HCT116 (cell line): ENCODE measurements at regions not wholly inside any gene's neighbourhood (a gene's known extent, or its start where the extent isn't known, plus 50 kb on each side); places are given as distances from the start of the nearest gene placed in this dataset.

Experiments used
- ATAC-seq: fragments of 200-7000 bp; cut with Tn5 transposase; 2 replicates; pipeline ENCODE4 v1.9.1; 2020; ENCODE audit warnings: mild to moderate bottlenecking, moderate library complexity
- BruUV-seq: library from RNA; stranded (reverse); fragments of 400-500 nt; replicated peaks from 2 replicates; lab custom pipeline; 2021; lab: Mats Ljungman, UMichigan
- CTCF ChIA-PET: fragments of 300-600 bp; sonication (Branson Sonifier 250); formaldehyde crosslinking; loops from one replicate; lab custom pipeline; 2021; ENCODE audit warnings: antibody characterized with exemption; lab: Charles Lee
- POLR2A ChIA-PET: fragments of 300-600, 350-600 bp; sonication (Branson Sonifier 250); formaldehyde crosslinking; loops from one replicate; lab custom pipeline; 2021; ENCODE audit warnings: antibody characterized with exemption; lab: Charles Lee
- RAD21 ChIA-PET, 2 experiments: fragments of 300-600 bp; sonication (Branson Sonifier 250); formaldehyde crosslinking; loops; one replicate each; lab custom pipeline; 2023; ENCODE audit warnings: low total read pairs in 2 of 2; ENCODE audit not compliant: uncharacterized antibody in 2 of 2, unreplicated experiment in 2 of 2, low non-redundant PET in 1 of 2; lab: Charles Lee
- DNase-seq: peaks from one replicate; pipeline ENCODE4 v3.0.0-alpha.2; 2010; ENCODE audit warnings: low read depth, low spot score
- H2AFZ ChIP-seq: fragments of 200-600 bp; shearing (Covaris generic), sonication (generic); 2 replicates; pipeline ENCODE4 v1.6.1; 2017; ENCODE audit warnings: low read depth, mixed run types, mixed read lengths, antibody characterized with exemption, low read length; ENCODE audit not compliant: poor library complexity, severe bottlenecking
- H3K27ac ChIP-seq: 2 replicates; pipeline ENCODE4 v1.5.1; 2012; ENCODE audit warnings: low read depth, low read length
- H3K27me3 ChIP-seq: fragments of 200-600 bp; sonication (generic); 2 replicates; pipeline ENCODE4 v1.6.1; 2016; ENCODE audit warnings: mixed run types, low read length, mixed read lengths; ENCODE audit not compliant: insufficient read depth
- H3K36me3 ChIP-seq, 2 experiments: fragments of 200-500 bp in 1 of 2; fragments of 200-600 bp in 1 of 2; sonication (Bioruptor generic) in 1 of 2; sonication (generic) in 1 of 2; 2 replicates each; pipeline versions ENCODE4 v1.5.1 to v1.6.1; 2014 to 2016; ENCODE audit warnings: low read length in 2 of 2, inconsistent platforms in 1 of 2, mixed read lengths in 1 of 2, mixed run types in 1 of 2; ENCODE audit not compliant: insufficient read depth in 2 of 2, control insufficient read depth in 1 of 2
- H3K4me1 ChIP-seq, 2 experiments: fragments of 200-600 bp in 1 of 2; sonication (generic) in 1 of 2; 2 replicates each; pipeline versions ENCODE4 v1.5.1 to v1.6.1; 2012 to 2017; ENCODE audit warnings: low read length in 2 of 2, inconsistent platforms in 1 of 2, mild to moderate bottlenecking in 1 of 2, mixed read lengths in 1 of 2, mixed run types in 1 of 2, moderate library complexity in 1 of 2; ENCODE audit not compliant: insufficient read depth in 2 of 2, control insufficient read depth in 1 of 2
- H3K4me2 ChIP-seq: fragments of 200-600 bp; sonication (generic); 2 replicates; pipeline ENCODE4 v1.6.1; 2017; ENCODE audit warnings: mixed run types, low read length, mixed read lengths
- H3K4me3 ChIP-seq, 2 experiments: fragments of 200-600 bp in 1 of 2; sonication (generic) in 1 of 2; replicated peaks in 1 of 2; 2 replicates each; pipeline ENCODE4 v1.5.1; 2011 to 2016; ENCODE audit warnings: low read length in 2 of 2, control low read depth in 1 of 2, low read depth in 1 of 2, mild to moderate bottlenecking in 1 of 2, mixed read lengths in 1 of 2, mixed run types in 1 of 2
- H3K79me2 ChIP-seq: fragments of 200-600 bp; sonication (generic); 2 replicates; pipeline ENCODE4 v1.6.1; 2017; ENCODE audit warnings: mild to moderate bottlenecking, mixed run types, low read length, moderate library complexity, mixed read lengths; ENCODE audit not compliant: insufficient read depth
- H3K9ac ChIP-seq: fragments of 200-600 bp; sonication (generic); 2 replicates; pipeline ENCODE4 v1.6.1; 2016; ENCODE audit warnings: low read length, mixed read lengths
- H3K9me2 ChIP-seq: fragments of 200-600 bp; sonication (generic), shearing (Covaris generic); 2 replicates; pipeline ENCODE4 v1.6.1; 2017; ENCODE audit warnings: mixed run types, mild to moderate bottlenecking, moderate library complexity; ENCODE audit not compliant: insufficient read depth
- H3K9me3 ChIP-seq, 2 experiments: fragments of 200-500 bp in 1 of 2; fragments of 200-600 bp in 1 of 2; sonication (Bioruptor generic) in 1 of 2; sonication (generic) in 1 of 2; 2 replicates each; pipeline ENCODE4 v1.6.1; 2014 to 2017; ENCODE audit warnings: low read length in 2 of 2, mixed read lengths in 2 of 2, inconsistent platforms in 1 of 2, low read depth in 1 of 2, mild to moderate bottlenecking in 1 of 2, mixed run types in 1 of 2, moderate library complexity in 1 of 2; ENCODE audit not compliant: control insufficient read depth in 1 of 2, insufficient read depth in 1 of 2
- H4K20me1 ChIP-seq: fragments of 200-600 bp; sonication (generic), shearing (Covaris generic); 2 replicates; pipeline ENCODE4 v1.6.1; 2017; ENCODE audit warnings: mixed run types, mild to moderate bottlenecking, moderate library complexity; ENCODE audit not compliant: insufficient read depth
- EGR1 ChIP-seq: IDR thresholded peaks from 2 replicates; pipeline ENCODE4 v1.6.1; 2012; ENCODE audit warnings: low read depth
- ELF1 ChIP-seq: IDR thresholded peaks from 2 replicates; pipeline ENCODE4 v1.6.1; 2012; ENCODE audit warnings: low read depth, borderline replicate concordance
- EZH2 ChIP-seq: fragments of 200-600 bp; sonication (generic); IDR thresholded peaks from 2 replicates; pipeline ENCODE4 v1.6.1; 2017; ENCODE audit warnings: antibody characterized with exemption, mixed run types
- EZH2phosphoT487 ChIP-seq: fragments of 200-600 bp; IDR thresholded peaks from 2 replicates; pipeline ENCODE4 v1.6.1; 2018; ENCODE audit warnings: antibody characterized with exemption, borderline replicate concordance
- POLR2A ChIP-seq: IDR thresholded peaks from 2 replicates; pipeline ENCODE4 v1.7.0; 2011; ENCODE audit warnings: borderline replicate concordance; ENCODE audit not compliant: insufficient read depth, insufficient read length; ENCODE audit errors: extremely low read depth
- RAD21 ChIP-seq: IDR thresholded peaks from 2 replicates; pipeline ENCODE4 v1.6.1; 2012; ENCODE audit warnings: low read depth, mild to moderate bottlenecking
- SRF ChIP-seq: IDR thresholded peaks from 2 replicates; pipeline ENCODE4 v1.6.1; 2012; ENCODE audit warnings: low read depth
- TCF7L2 ChIP-seq: IDR thresholded peaks from 2 replicates; pipeline ENCODE4 v1.7.0; 2011; ENCODE audit warnings: borderline replicate concordance, inconsistent platforms; ENCODE audit not compliant: insufficient read depth, insufficient read length; ENCODE audit errors: extremely low read depth
- YY1 ChIP-seq: IDR thresholded peaks from 2 replicates; pipeline ENCODE4 v1.6.1; 2011; ENCODE audit warnings: low read length, low read depth, moderate library complexity, mild to moderate bottlenecking; ENCODE audit not compliant: insufficient replicate concordance; ENCODE audit errors: extremely low read depth
- ZNF274 ChIP-seq: fragments of 200-500 bp; sonication (Bioruptor generic); IDR thresholded peaks from 2 replicates; pipeline ENCODE4 v1.6.1; 2014; ENCODE audit warnings: mild to moderate bottlenecking, low read depth, low read length, inconsistent platforms
- intact Hi-C: fragments of 100-400 bp; cut with micrococcal nuclease; formaldehyde crosslinking; loops from 2 replicates; pipeline ENCODE4 v1.10.0; 2022
- TF ChIP-seq, protein P1 (sequence below): IDR thresholded peaks from 2 replicates; pipeline ENCODE4 v1.6.1; 2012
- TF ChIP-seq, protein P2 (sequence below), 3 experiments: fragments of 200-600 bp in 1 of 3; sonication (generic) in 1 of 3; IDR thresholded peaks in 2 of 3; conservative IDR thresholded peaks in 1 of 3; 2 replicates each; pipeline ENCODE4 v1.5.1; 2012 to 2017; ENCODE audit warnings: low read depth in 2 of 3, low read length in 2 of 3, antibody characterized with exemption in 1 of 3, borderline replicate concordance in 1 of 3, control low read depth in 1 of 3, mild to moderate bottlenecking in 1 of 3, mixed read lengths in 1 of 3, mixed run types in 1 of 3, moderate library complexity in 1 of 3; ENCODE audit not compliant: insufficient read depth in 1 of 3
- TF ChIP-seq, protein P3 (sequence below): IDR thresholded peaks from 2 replicates; pipeline ENCODE4 v1.6.1; 2012; ENCODE audit warnings: low read depth

DNA sequence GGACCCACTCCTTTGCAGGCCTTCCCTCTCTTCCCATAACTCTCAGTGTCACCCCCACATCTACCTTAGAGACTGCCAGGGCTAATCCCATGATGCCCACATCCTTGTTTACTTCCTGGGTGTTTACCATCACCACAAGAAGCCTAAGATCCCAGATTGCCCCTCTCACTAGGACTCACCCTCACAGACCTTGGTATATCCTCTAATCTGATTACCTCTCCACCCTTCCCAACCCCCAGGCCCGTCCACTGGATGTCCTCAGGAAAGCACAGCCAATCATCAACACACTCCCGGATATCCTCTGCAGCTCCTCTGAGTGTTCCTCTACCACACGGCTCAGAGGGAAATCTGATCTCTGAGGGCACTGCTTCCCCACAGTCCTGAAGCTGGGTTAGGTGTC is 91.0 kb downstream of the FOXD1 start:
- no peak for ATAC-seq

DNA sequence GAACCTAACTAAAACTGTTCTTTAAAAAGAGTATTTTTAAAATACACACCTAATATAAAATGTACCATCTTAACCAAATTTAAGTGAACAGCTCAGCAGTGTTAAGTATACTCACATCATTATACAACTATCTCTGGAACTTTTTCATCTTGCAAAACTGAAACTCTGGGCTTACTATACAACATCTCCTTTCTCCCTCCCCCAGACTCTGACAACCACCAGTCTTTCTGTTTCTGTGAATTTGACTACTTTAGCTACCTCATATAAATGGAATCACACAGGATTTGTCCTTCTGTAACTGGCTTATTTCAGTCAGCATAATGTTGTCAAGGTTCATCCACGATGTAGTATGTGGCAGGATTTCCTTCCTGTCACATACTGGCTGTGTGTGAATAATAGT is 93.5 kb downstream of the FOXD1 start:
- RAD21 ChIA-PET, result no interaction called here
- POLR2A ChIA-PET, result no interaction called here
- Histone ChIP-seq H3K9me2 (no peaks in the 10 kb centered on the region; the same call in 1 of the 2 replicates), H3K4me1 (no peaks in the 10 kb centered on the region), H3K79me2 (no peaks in the 10 kb centered on the region), H3K27me3 (no peaks in the 10 kb centered on the region), H3K4me3 (no peak overlapping the region), H3K9ac (no peak overlapping the region)
- DNase-seq, result no peak
- no peak for ATAC-seq
- TF ChIP-seq YY1 (no peak), EZH2 (no peak), ZNF274 (no peak), EGR1 (no peak), TCF7L2 (no peak), RAD21 (no peak), POLR2A (no peak), ELF1 (no peak), EZH2phosphoT487 (no peak), SRF (no peak)
- TF ChIP-seq, protein P1, sequence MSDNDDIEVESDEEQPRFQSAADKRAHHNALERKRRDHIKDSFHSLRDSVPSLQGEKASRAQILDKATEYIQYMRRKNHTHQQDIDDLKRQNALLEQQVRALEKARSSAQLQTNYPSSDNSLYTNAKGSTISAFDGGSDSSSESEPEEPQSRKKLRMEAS, result no peak
- TF ChIP-seq, protein P2, sequence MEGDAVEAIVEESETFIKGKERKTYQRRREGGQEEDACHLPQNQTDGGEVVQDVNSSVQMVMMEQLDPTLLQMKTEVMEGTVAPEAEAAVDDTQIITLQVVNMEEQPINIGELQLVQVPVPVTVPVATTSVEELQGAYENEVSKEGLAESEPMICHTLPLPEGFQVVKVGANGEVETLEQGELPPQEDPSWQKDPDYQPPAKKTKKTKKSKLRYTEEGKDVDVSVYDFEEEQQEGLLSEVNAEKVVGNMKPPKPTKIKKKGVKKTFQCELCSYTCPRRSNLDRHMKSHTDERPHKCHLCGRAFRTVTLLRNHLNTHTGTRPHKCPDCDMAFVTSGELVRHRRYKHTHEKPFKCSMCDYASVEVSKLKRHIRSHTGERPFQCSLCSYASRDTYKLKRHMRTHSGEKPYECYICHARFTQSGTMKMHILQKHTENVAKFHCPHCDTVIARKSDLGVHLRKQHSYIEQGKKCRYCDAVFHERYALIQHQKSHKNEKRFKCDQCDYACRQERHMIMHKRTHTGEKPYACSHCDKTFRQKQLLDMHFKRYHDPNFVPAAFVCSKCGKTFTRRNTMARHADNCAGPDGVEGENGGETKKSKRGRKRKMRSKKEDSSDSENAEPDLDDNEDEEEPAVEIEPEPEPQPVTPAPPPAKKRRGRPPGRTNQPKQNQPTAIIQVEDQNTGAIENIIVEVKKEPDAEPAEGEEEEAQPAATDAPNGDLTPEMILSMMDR (IDR thresholded peaks at IDR 0.05 in 2 of 3, conservative IDR thresholded peaks at IDR 0.05 in 1 of 3; ENCODE audit: borderline replicate concordance in 1 of 3, insufficient read depth in 1 of 3, low read depth in 2 of 3, low read length in 2 of 3), result no peak
- TF ChIP-seq, protein P3, sequence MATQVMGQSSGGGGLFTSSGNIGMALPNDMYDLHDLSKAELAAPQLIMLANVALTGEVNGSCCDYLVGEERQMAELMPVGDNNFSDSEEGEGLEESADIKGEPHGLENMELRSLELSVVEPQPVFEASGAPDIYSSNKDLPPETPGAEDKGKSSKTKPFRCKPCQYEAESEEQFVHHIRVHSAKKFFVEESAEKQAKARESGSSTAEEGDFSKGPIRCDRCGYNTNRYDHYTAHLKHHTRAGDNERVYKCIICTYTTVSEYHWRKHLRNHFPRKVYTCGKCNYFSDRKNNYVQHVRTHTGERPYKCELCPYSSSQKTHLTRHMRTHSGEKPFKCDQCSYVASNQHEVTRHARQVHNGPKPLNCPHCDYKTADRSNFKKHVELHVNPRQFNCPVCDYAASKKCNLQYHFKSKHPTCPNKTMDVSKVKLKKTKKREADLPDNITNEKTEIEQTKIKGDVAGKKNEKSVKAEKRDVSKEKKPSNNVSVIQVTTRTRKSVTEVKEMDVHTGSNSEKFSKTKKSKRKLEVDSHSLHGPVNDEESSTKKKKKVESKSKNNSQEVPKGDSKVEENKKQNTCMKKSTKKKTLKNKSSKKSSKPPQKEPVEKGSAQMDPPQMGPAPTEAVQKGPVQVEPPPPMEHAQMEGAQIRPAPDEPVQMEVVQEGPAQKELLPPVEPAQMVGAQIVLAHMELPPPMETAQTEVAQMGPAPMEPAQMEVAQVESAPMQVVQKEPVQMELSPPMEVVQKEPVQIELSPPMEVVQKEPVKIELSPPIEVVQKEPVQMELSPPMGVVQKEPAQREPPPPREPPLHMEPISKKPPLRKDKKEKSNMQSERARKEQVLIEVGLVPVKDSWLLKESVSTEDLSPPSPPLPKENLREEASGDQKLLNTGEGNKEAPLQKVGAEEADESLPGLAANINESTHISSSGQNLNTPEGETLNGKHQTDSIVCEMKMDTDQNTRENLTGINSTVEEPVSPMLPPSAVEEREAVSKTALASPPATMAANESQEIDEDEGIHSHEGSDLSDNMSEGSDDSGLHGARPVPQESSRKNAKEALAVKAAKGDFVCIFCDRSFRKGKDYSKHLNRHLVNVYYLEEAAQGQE, result no peak
- TF ChIP-seq, all 23 proteins: peak for 0
- intact Hi-C loops, result no loop called here
- no peaks in the 10 kb centered on the region for H3K36me3 ChIP-seq
- H3K27ac ChIP-seq, result no peak overlapping the region
- no peak overlapping the region for H3K4me2 ChIP-seq
- CTCF ChIA-PET, result no interaction called here
- no peak overlapping the region for H2AFZ ChIP-seq
- no peaks in the 10 kb centered on the region for H4K20me1 ChIP-seq
- H3K9me3 ChIP-seq, result no peaks in the 10 kb centered on the region
- BruUV-seq, result no TSS peak

More for the DNA sequence above, 91.0 kb downstream of the FOXD1 start:
- Histone ChIP-seq H3K79me2 (no peaks in the 10 kb centered on the region), H3K4me2 (no peak overlapping the region), H3K4me1 (no peaks in the 10 kb centered on the region), H3K27me3 (no peaks in the 10 kb centered on the region), H3K9ac (no peak overlapping the region), H2AFZ (no peak overlapping the region), H4K20me1 (no peaks in the 10 kb centered on the region), H3K4me3 (no peak overlapping the region), H3K9me2 (no peaks in the 10 kb centered on the region; the same call in 1 of the 2 replicates), H3K27ac (no peak overlapping the region), H3K9me3 (no peaks in the 10 kb centered on the region), H3K36me3 (no peaks in the 10 kb centered on the region)
- intact Hi-C loops, result no loop called here
- TF ChIP-seq RAD21, result no peak
- TF ChIP-seq, protein P1, result no peak
- BruUV-seq, result no TSS peak
- no peak for DNase-seq
- CTCF ChIA-PET, result no interaction called here
- RAD21 ChIA-PET, result no interaction called here
- POLR2A ChIA-PET, result no interaction called here
